GM19193 (cell line): ENCODE measurements at regions not wholly inside any gene's neighbourhood (a gene's known extent, or its start where the extent isn't known, plus 50 kb on each side); places are given as distances from the start of the nearest gene placed in this dataset.

Experiments
- POLR2A ChIP-seq: IDR thresholded peaks from 4 replicates; pipeline ENCODE4 v1.6.1; 2011; ENCODE audit not compliant: insufficient read depth, insufficient read length; ENCODE audit errors: extremely low read depth

- TF ChIP-seq POLR2A = no peak
Measured at GRCh38 chr12:85461127-85461526, 181.1 kb downstream of the ALX1 start.

DNA sequence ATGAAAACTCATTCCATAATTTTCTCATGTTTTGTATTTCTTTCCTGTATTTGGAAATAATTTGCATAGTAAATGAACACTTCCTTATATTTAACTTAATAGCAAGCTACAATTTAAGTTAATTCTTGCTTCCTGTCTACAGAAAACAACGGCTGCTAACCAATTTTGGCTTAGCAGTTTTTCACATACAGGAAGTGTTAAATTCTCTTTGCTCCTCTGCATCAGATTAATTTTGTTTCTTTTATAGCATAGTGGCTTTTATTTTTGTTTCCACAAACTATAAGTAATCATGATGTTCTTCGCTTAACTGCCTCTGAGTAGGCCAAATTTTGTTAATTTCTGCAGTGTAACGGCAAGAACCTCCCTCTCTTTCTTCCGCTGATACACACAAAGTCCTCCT is 182.9 kb downstream of the ALX1 start:
- no peak for TF ChIP-seq POLR2A

DNA sequence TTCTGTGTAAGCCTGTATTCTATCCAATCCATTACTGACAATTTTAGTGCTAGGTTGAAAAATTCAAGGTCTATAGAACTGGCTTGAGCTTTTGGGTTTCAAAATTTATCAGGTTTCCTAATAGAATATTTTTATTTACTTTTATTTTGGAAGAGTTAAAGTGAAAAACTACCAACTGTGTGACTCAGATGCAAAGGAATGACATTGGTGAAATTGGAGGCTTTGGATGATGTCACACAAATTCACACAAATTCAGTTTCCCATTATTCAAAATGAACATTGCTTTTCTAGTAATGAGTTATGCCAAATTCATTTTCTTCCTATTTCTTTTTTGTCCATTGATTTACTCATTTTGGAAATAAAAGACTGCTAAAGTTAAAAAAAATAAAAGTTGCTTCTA is 186.9 kb downstream of the ALX1 start:
- TF ChIP-seq POLR2A = no peak

- no peak for TF ChIP-seq POLR2A
Measured at GRCh38 chr12:85468356-85469157, 188.5 kb downstream of the ALX1 start.

- TF ChIP-seq POLR2A = no peak
Measured at GRCh38 chr12:85476756-85477155, 196.7 kb downstream of the ALX1 start.

DNA sequence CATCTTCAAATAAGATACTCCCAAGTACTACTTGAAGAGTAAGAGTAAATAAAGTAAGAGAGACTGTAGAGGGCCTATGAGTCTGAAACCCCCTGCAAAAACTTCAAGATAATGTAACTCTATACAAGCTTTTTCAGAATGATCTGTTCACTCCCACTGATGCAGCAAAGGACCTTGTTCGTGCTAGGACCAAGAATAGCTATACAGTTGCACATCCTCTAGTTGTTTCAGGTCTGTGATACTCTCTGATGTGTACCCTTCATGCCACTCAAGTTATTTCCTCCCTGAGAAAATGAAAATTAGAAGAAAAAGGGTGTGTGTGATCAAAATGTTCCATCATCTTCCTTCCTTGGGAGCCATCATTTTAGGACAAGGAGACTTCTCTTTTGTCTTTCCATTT is 204.4 kb downstream of the ALX1 start:
- TF ChIP-seq POLR2A = no peak

DNA sequence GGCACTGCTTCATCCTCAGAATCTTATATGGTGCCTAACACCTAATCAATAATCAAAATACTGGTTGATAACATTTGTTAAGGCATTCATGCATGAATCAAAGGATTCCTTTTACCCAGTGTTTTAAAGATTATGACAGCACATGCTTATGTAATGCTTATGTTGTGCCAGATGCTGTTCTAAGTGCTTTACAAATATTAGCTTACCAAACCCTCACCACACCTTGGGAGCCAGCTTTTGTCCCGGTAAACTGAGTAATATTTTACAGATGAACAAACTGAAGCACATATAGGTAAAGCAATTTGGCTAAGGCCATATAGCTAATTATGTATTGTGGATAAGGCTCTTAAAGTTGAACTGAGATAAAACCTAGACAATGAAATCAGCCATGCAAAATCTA is 209.2 kb downstream of the ALX1 start:
- no peak for TF ChIP-seq POLR2A

DNA sequence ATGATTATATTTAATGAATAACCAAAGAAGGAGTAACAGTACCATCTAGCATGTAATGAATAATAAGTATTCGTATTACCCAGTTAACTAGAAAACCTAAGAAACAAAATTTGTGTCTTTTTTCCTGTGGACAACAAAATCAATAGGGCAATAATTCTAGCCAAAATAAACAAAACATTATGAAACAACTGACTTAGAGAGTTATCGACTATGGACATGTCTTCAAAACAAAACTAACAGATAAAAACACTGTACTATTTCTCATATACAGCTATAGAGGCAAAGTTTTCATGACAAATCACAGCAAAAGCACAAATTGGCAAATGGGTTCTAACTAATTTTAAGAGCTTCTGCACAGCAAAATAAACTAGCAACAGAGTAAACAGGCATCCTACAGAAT is 224.1 kb downstream of the ALX1 start:
- no peak for TF ChIP-seq POLR2A

GRCh38 chr12:85504624-85505023 is 224.6 kb downstream of the ALX1 start:
- no peak for TF ChIP-seq POLR2A

DNA sequence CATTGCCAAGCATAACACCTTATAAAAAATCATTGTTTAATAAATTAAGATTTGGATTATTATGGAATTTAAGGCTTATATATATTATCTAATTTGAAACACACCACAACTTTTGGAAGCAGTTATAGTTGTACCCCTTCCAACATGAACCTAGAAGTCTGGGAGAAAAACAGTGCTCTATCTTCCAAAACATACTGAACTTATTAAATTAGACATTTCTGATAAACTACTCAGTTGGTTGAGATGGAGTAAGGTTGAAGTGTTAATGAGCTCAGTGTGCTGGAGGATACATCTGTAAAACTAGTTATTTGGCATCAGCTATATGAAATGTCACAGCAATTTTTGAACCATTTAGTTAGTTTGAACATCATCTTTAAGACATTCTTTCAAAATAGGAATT is 227.4 kb downstream of the ALX1 start:
- TF ChIP-seq POLR2A = no peak

GRCh38 chr12:85509081-85509856 is 229.2 kb downstream of the ALX1 start:
- TF ChIP-seq POLR2A = no peak

DNA sequence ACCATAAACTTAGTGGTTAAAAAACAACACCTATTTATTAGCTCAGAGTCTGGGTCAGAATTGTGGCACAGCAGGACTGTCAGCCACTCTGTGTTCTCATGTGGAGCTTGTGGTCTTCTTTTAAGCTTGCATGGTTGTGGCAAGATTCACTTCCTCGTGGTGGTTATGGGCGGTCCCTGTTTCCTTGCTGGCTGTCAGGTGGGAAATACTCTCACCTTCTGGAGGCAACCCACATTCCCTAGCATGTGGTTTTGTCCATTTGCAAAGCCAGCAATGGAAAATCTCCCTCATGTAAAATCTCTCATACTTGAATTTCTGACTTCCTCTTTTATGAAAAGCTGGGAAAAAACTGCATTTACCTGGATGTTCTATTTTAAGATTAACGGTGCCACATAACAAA is 229.8 kb downstream of the ALX1 start:
- TF ChIP-seq POLR2A = no peak

GRCh38 chr12:85516039-85516438 is 236.0 kb downstream of the ALX1 start:
- no peak for TF ChIP-seq POLR2A

DNA sequence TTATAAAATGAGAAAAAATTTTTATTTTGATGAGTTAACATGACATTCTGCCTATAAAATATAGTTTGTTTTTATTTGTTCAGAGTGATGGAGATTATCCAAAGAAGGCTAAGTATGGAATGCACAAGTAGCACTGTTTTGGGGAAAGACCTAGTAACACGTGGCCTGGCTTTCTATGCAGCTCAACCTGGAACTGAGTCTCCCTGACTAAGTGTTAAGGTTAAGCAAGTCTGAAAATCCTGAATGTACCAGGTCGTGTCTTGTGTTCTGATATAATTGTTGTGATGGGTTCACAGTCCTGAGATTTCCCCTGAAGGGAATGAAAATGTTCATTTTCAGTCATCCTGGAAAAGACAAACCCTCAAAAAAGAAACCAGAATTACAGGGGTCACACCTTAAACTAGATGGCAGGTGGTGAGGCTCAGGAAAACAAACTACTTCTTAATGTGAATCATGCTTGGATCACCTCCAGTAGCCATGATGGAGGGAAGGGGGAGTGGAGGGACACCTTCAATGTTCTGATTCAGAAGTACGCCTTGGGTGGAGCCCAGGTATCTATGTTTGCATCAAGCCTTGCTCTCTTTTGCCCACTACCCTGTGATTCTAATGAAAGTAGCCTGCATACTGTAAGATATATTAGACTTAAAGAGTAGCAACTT is 236.8 kb downstream of the ALX1 start:
- TF ChIP-seq POLR2A = no peak

GRCh38 chr12:85519163-85519562 is 239.1 kb downstream of the ALX1 start:
- no peak for TF ChIP-seq POLR2A

DNA sequence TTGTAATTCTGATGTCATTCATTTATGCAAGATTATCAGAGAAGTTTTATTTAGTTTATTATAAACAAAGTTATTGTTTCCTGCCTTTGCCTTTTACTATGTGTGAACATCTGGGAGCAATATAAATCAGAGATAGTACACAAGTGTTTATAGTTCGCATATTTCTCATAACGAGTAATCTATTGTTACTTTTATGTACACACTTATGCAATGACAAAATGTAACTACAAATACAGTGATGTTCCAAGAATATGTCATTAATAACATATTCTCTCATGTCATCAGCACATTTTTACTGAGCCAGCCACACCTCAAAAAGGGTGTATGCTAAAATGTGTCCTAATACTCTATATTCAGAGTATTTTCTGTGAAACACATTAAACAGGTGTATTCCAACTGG is 243.2 kb downstream of the ALX1 start:
- TF ChIP-seq POLR2A = no peak
